Activated T-helper 1 cell treated with Interleukin-2 at 50 U/mL for 16 hours (primary cell): ENCODE measurements at regions not wholly inside any gene's neighbourhood (a gene's known extent, or its start where the extent isn't known, plus 50 kb on each side); places are given as distances from the start of the nearest gene placed in this dataset.

Experiments
- DNase-seq: peaks from one replicate; pipeline ENCODE4 v3.0.0-alpha.2; 2020; ENCODE audit warnings: low read depth

- DNase-seq: no peak
These were observed 152.9 kb downstream of the RPS24 start for GRCh38 chr10:78186572-78186971.

GRCh38 chr10:78187371-78187770 lies 153.7 kb downstream of the RPS24 start:
- DNase-seq: no peak

- DNase-seq: no peak
These were observed 154.8 kb downstream of the RPS24 start for GRCh38 chr10:78188446-78188845.

GRCh38 chr10:78190051-78190825 lies 156.6 kb downstream of the RPS24 start:
- no peak for DNase-seq

GRCh38 chr10:78191301-78191700 lies 157.6 kb downstream of the RPS24 start:
- DNase-seq: no peak

- no peak for DNase-seq
These were observed 159.5 kb downstream of the RPS24 start for GRCh38 chr10:78193189-78193588.

- no peak for DNase-seq
These were observed 160.4 kb downstream of the RPS24 start for GRCh38 chr10:78194050-78194449.

- no peak for DNase-seq
These were observed 161.1 kb downstream of the RPS24 start for GRCh38 chr10:78194539-78195402.

GRCh38 chr10:78196396-78196795 lies 162.7 kb downstream of the RPS24 start:
- no peak for DNase-seq

- no peak for DNase-seq
These were observed 163.3 kb downstream of the RPS24 start for GRCh38 chr10:78196964-78197363.

- DNase-seq: no peak
These were observed 164.1 kb downstream of the RPS24 start for GRCh38 chr10:78197628-78198272.

- no peak for DNase-seq
These were observed 165.5 kb downstream of the RPS24 start for GRCh38 chr10:78199005-78199725.

GRCh38 chr10:78199759-78200158 lies 166.1 kb downstream of the RPS24 start:
- no peak for DNase-seq

GRCh38 chr10:78200686-78201085 lies 167.0 kb downstream of the RPS24 start:
- no peak for DNase-seq

GRCh38 chr10:78202386-78202785 lies 168.7 kb downstream of the RPS24 start:
- DNase-seq: no peak

GRCh38 chr10:78203915-78204818 lies 170.5 kb downstream of the RPS24 start:
- no peak for DNase-seq

- DNase-seq: no peak
These were observed 171.9 kb downstream of the RPS24 start for GRCh38 chr10:78205457-78206016.

- DNase-seq: no peak
These were observed 173.6 kb downstream of the RPS24 start for GRCh38 chr10:78207216-78207615.

GRCh38 chr10:78207776-78208175 lies 174.1 kb downstream of the RPS24 start:
- no peak for DNase-seq

- DNase-seq: no peak
These were observed 176.3 kb downstream of the RPS24 start for GRCh38 chr10:78209970-78210369.

GRCh38 chr10:78210548-78210947 lies 176.9 kb downstream of the RPS24 start:
- no peak for DNase-seq
